ENCODE measurements at regions not wholly inside any gene's neighbourhood (a gene's known extent, or its start where the extent isn't known, plus 50 kb on each side); places are given as distances from the start of the nearest gene placed in this dataset.

GRCh38 chr6:94251878-94252277 lies 832.5 kb upstream of the EPHA7 start:
- TF ChIP-seq POLR2A (IDR thresholded peaks at IDR 0.05) (no peak), CTCF (IDR thresholded peaks at IDR 0.05) (no peak), EP300 (IDR thresholded peaks at IDR 0.05) (no peak)

Data from ovary (tissue), 3 donors.